HG02938 (cell line): ENCODE measurements at regions not wholly inside any gene's neighbourhood (a gene's known extent, or its start where the extent isn't known, plus 50 kb on each side); places are given as distances from the start of the nearest gene placed in this dataset.
"Not testable (repeated sequence)": the region's sequence is repeated elsewhere in the genome, so short reads cannot be mapped to it uniquely, and the experiment has no call there.

ENCODE experiments used
- ATAC-seq: cut with Tn5 transposase; IDR thresholded peaks from one replicate; pipeline ENCODE4 v1.9.1; 2021; ENCODE audit warnings: mild to moderate bottlenecking, moderate library complexity; ENCODE audit not compliant: unreplicated experiment

DNA sequence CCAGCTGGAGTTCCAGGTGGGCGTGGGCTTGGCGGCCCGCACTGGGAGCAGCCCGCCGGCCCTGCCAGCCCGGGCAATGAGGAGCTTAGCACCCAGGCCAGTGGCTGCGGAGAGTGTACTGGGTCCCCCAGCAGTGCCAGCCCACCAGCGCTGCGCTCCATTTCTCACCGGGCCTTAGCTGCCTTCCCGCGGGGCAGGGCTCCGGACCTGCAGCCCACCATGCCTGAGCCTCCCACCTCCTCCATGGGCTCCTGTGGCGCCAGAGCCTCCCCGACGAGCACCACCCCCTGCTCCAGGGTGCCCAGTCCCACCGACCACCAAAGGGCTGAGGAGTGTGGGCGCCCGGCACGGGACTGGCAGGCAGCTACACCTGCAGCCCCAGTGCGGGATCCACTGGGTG is 1075.3 kb downstream of the SI start:
- ATAC-seq, result not testable (repeated sequence)

DNA sequence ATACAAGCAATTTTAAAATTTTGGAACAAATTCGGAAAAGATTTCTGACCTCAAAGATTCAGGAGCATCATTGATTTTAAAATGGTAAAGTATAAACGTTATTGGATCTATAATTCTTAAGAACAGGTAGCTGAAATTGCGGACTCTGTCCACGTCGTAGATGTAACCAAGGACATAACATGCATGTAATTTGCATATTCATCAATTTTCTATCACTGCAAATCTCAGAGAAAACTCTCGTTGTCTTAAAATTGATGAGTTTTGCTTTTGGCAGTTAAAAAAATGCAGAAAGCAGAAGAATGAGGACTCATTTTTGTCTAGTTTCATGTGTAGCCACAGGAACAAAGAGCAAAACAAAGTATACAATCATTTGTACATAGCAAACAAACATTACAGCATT is 1094.4 kb downstream of the SI start:
- no peak for ATAC-seq

DNA sequence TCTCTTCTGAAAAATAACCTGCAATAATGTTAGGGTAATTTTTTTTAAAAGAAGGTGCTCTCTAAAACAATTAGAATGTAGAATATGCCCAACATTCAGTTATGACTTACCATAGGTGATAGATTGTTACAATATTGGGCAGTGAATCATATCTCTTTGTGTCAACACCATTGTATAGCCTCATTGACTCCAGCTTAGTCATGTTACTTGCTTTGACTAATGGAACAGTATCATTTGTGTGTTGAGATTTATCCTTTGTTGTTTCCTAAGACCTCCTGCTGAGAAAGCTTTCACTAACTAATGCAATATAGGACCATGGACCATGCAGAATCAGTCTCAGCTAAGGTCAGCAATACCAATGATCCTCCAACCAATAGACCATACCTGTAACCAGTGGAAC is 1106.4 kb downstream of the SI start:
- no peak for ATAC-seq

DNA sequence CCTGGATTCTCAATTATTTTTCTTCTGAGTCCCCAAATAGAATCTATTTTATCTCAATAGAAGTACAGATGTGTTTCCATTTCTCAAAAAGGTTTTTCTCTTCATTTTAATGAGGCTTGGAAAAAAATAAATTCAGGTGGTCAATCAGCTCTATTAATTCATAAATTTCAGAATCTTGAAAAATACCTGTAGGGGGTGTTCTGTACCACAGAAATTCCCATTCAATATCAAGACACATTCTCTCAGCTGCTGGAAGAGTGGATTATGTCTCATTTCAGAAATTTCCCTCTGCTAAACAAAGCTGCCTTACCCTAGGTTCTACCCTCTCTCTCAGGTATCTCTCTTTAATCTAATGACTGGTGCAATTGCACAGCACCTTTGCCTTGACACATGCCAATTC is 1121.2 kb downstream of the SI start:
- no peak for ATAC-seq

DNA sequence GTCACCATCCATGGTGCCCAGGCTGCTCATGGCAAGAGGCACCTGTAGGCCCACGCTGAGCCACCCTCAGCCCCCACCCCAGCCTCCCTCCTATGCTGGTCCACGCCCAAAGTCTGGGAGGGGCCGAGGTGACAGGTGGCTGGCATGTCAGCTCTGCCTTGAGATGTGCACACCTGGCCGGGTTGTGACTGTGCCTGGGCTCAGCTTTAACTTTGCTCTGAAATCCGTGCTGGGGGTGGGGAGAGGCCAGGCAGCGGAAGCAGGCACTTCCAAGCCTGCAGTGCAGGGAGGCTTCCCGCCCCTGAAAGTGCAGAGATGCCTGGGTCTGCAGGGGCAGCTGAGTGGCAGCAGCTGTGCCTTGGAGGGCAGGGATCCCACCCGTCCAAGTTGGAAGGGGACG is 1124.8 kb downstream of the SI start:
- no peak for ATAC-seq

DNA sequence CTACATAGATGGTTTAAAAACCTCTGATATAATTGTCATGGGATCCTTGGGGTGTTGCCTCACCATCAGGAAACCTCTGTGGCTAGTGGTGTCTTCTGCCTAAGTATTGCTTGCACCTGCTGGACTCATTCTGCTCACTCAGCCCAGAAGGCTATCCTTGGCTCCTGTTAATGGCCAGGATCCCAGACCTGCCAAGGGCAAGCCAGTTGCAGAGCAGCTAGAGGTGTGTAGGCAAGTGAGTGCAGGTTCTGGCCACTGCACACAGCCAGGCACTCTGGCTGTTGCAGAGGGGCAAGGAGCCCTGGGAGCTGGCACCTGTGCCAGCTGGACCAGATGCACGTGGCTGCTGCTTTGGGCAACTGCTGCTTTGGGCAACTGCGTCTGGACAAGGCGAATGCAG is 1125.8 kb downstream of the SI start:
- no peak for ATAC-seq

DNA sequence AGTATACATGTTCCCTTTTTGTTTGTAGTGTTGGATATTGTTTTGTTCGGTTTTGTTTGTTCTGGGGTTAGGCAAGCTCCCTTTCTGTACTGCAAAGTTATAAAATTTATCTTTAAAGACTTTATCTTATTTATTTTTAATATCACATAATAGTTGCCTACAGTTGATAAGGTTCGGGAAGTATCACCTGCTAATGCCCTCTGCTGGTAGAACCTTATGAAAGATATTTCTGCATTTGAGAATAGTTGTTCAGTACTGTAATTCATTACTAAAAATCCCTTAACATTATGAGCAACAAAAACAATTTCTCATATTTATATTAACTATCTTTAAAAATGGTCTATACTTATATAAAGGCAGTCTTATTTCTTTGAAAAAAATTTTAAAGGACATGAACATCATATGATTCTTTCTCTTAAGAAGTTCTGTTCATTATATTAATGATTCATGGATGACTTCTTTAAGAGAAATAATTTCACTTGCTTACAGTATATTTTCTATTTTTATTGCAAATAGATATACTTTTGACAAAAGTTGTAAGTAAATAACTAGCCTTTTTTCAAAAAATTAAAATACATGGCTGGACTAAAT is 1126.8 kb downstream of the SI start:
- no peak for ATAC-seq

DNA sequence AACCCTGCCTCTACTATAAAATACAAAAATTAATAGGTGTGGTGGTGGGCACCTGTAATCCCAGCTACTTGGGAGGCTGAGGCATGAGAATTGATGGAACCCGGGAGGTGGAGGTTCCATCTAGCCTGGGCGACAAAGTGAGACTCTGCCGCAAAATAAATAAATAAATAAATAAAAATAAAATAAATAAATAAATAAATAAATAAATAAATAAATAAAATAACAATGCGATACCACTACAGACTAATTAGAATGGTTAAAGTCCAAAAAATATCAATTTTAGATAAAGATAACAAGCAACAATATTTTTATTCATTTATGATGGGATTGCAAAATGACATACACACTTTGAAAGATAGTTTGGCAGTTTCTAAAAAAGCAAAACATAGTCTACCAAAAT is 1131.5 kb downstream of the SI start:
- no peak for ATAC-seq

DNA sequence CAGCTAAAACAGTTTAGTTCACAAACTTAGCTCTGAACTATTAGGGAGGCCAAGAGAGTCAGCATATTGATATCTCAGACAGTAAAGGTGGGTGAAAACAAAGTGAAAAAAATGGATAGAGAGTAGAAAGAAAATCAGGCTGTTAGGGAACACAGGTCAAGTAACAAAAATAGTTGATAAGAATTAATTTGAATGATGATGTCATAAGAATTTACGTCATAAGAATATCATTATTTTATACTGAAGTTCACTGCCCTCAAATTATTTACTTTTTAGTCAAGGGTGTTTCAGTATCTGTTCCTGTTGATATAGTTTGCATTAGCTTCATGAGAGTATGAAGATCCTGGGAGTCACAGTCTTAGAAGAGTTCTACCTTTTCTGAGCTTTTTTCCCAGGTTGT is 1134.6 kb downstream of the SI start:
- no peak for ATAC-seq

DNA sequence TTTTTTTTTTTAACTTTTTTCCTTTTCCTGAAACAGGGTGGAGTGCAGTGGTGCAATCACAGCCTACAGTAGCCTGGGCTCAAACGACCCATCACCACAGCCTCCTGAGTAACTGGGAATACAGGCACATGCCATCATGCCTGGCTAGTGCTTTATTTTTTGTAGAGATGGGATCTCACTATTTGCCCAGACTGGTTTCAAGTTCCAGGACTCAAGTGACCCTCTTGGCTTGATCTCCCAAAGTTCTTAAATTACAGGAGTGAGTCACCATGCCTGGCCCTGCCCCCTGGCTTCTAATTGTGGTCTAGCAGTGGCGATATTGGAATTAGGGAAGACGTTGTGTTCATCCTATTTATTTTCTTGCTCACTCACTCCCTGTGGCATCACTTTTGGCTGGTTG is 1138.4 kb downstream of the SI start:
- no peak for ATAC-seq

DNA sequence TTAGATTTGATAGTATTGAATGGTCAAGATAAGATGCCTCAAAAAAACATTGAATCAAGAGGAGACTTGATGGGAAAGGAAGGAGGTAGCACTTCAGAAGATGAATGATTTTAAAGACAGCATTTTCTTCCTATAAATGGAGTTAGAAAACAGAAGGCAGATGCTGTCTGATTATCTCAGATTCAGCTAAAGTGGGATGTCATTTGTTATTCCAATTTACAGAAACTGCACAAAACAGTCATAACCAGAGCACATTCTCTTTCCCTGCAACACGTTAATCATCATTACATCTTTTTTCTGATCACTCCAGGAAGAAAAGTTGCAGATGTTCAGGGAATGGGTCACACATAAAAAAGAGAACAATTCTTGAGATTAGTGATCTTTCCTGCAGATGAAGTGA is 1141.8 kb downstream of the SI start:
- ATAC-seq, result no peak

DNA sequence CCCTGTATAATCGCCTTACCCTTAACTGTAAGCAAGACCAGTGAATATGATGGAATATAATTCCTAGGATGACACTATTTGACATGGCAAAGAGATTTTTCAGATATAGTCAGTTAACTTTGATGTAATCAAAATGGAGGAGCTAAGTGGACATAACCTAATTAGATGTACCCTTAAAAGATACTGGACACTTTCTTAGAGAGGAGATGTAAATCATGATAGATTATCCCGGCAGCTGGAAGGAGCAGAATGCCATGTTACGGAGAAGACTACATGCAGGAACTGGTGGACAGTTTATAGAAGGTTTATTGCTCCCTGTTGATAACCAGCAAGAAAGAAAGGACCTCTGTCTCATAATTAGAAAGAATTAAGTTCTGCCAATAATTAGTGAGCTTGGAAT is 1142.9 kb downstream of the SI start:
- ATAC-seq, result no peak

DNA sequence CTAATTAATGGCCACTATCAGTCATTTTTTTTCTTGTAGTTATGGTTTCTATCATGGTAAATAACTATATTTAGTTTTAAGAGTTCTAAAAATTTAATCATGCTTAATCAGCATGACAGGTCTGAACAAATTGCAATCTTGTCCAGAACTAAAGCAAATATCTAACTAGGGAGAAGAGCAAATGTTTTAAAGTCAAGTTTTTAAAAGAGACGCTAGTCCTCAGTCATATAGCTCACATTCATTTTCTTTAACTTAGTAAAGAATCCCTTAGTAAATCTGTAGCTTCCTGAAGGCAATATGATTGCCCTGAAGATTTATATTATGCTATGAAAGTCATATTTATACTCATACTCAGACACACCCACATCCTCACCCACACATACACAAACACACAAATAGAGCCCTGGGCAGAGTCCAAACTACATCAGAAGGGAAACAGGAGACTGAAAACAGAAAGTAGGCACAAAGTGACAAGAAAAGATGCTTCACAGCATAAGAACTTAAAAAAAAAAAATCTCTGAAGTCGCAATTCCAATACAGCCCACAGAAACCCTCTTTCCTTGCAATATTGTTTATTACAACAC is 1149.1 kb downstream of the SI start:
- ATAC-seq, result no peak

DNA sequence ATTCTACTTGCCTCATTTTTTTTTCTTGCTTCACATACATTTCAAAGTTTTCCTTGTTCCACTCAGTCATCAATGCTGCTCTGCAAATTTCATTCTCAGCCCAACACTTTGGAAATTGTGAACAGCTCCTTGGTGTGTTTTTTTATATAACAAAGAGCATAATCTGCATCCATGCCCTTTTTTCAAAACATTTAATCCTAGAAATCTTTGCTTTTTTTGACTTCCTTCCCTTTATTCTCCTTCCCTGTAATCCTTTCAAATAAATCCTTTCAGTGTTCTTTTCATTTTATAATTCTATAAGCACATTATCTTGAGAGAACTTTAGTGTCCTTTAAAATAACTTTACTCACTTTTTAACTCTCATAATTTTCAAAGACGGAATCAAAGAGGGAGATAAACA is 1150.8 kb downstream of the SI start:
- no peak for ATAC-seq

DNA sequence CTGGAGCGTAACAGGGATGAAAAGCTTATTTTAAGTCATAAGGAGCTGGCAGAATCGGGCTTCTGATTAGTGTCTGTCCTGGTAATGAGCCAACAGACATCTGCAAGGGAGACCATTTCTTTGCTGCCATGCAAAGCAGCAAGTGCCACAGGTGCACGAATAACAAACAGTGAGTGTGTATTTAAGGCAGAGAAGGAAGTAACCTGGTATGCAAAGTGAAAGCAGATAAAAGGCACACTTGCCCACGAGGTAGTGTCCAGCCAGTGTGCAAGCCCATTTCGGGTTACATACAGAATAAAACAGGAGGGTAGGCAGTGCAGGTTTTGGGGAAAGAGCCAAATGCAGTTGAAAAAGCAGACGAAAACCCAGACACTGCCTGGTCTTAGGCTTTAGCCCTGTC is 1153.7 kb downstream of the SI start:
- ATAC-seq, result no peak

DNA sequence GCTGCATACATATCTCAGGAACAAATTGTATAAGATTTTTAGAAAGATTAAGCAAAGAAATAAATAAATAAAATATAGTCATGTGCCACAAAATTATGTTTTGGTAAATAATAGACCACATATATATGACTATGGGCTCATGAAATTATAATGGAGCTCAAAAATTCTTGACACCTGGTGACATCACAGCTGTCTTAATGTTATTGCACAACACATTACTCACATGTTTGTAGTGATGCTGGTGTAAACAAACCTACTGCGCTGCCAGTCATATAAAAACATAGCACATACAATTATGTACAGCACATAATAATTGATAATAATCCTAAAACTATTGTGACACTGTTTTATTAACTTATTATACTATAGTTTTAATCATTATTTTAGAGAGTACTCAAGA is 1159.1 kb downstream of the SI start:
- no peak for ATAC-seq

DNA sequence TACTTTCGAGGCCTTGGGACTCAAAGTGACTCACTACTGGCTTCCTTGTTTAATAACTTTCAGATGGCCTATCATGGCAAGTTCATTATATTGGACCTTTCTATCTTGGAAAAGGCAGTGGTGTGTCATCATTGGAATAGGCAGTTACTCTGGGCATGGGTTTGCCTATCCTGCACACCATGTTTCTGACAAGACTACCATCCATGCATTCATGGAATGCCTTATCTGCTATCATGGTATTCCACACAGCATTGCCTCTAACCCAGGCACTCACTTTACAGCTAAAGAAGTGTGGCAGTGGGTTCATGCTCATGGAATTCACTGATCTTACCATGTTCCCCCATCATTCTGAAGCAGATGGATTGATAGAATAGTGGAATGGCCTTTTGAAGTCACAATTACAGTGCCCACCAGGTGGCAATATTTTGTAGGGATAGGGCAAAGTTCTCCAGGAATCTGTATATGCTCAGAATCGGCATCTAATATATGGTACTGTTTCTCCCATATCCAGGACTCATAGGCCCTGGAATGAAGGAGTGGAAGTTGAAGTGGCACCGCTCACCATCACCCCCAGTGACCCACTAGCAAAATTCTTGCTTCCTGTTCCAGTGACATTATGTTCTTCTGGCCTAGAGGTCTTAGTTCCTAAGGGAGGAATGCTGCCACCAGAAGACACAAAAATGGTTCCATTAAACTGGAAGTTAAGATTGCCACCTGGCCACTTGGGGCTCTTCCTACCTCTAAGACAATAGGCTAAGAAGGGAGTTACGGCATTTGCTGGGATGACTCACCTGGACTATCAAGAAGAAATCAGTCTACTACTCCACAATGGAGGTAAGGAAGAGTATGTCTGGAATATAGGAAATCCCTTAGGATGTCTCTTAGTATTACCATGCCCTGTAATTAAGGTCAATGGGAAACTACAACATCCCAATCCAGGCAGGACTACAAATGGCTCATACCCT is 1161.4 kb downstream of the SI start:
- no peak for ATAC-seq

DNA sequence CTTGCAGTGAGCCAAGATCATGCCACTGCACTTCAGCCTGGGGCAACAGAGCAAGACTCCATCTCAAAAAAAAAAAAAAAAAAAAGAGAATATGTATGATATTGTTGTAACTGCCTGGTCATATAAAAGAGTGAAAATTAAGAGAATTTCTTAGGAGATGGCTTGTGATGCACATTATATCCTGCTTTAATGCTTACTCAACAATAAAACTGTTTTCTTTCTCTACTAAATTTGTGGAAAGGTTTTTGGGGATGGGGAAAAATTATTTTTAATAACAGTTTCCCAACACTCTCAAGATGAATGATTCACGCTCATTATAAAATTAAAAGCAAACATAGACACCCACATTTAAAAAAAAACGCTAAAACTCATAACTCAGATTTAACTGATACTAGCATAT is 1163.0 kb downstream of the SI start:
- ATAC-seq, result no peak

DNA sequence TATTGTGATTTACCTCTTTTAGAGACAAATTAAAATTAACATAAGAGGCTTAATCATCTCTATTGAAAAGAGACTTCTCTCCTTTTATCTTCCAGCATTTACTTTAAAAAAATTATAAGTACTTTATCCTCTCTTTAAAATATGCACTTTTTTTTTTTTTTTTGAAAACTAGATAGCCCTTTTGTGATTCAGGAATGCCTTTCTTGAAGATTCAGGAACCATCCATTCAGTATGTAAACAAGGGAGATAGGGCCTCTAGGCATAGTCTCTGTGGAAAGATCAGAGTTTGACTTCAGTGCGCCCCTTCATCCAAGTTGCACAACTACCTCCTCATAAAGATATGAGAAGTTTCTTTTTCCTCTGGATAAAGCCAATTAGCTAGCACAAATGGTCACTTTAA is 1163.7 kb downstream of the SI start:
- ATAC-seq, result no peak

DNA sequence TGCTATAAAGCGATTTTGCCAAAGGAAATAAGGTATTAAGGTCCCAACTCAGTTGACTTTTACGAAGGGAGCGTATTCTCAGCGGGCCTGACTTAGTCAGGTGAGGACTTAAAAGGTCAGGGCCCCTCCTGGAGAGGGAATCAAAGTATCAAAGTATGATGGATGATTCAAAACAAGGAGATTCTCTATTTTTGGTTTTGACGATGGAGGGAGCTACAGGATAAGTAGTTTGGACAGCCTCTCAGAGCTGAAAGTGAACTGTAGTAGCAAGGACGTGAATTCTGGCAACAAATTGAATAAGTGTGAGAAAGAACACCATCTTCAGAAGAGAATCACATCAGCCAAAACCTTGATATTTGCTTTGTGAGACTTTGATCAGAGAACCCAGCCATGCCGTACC is 1186.5 kb downstream of the SI start:
- no peak for ATAC-seq

DNA sequence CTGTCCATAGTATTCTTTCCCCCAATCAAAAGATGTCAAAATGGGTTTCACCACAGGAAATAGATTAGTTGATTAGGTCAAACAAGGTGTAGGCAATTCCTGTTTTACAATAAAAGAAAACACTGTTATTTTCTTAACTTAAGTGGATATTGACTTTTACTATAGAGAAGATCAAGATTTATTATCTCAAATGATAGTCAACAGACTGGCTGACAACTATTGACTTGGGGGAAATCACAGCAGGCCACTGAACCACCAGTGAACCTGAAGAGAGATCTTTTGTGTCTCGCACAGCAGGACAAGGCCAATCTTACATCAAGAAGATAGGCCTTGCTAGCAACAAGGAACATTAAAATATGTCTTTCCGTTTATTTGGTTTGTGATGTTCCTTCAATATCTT is 1187.6 kb downstream of the SI start:
- no peak for ATAC-seq

DNA sequence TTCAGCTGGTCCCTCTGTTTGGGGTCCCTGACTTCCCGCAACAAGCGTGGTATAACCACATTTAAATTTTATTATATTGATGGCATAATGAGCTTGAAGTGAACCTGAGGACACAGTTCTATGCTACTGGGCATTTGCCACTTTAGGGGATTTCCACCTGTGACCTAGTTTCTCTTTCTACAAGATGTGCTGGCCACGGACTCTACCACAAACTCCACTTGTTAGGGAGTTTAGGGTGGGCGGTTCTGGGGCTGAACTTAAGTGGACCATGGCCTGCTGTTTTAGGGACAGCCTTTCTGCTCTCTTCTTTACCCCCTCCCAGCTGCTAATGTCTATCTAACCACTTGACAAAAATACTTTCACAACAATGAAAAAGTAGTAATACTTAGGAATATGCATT is 1199.1 kb downstream of the SI start:
- no peak for ATAC-seq
